Body of pancreas (tissue), 4 donors: ENCODE measurements at regions not wholly inside any gene's neighbourhood (a gene's known extent, or its start where the extent isn't known, plus 50 kb on each side); places are given as distances from the start of the nearest gene placed in this dataset.

Experiments
- POLR2A ChIP-seq, 3 donors: fragments of 450-650 bp; IDR thresholded peaks; one replicate each; pipeline ENCODE4 v1.6.1; 2016; ENCODE audit warnings: antibody characterized with exemption in 3 of 3, mild to moderate bottlenecking in 2 of 3
- TF ChIP-seq, protein P1 (sequence below), 7 experiments: fragments of 450-650 bp in 4 of 7; fragments of 200-600 bp in 3 of 7; sonication (generic) in 3 of 7; IDR thresholded peaks; one replicate each; pipeline ENCODE4 v1.5.1; 2016 to 2019; ENCODE audit warnings: antibody characterized with exemption in 7 of 7

GRCh38 chr13:85535316-85536084 is 263.7 kb downstream of the SLITRK6 start:
- no peak for TF ChIP-seq POLR2A (IDR thresholded peaks at IDR 0.05)
- TF ChIP-seq, protein P1, sequence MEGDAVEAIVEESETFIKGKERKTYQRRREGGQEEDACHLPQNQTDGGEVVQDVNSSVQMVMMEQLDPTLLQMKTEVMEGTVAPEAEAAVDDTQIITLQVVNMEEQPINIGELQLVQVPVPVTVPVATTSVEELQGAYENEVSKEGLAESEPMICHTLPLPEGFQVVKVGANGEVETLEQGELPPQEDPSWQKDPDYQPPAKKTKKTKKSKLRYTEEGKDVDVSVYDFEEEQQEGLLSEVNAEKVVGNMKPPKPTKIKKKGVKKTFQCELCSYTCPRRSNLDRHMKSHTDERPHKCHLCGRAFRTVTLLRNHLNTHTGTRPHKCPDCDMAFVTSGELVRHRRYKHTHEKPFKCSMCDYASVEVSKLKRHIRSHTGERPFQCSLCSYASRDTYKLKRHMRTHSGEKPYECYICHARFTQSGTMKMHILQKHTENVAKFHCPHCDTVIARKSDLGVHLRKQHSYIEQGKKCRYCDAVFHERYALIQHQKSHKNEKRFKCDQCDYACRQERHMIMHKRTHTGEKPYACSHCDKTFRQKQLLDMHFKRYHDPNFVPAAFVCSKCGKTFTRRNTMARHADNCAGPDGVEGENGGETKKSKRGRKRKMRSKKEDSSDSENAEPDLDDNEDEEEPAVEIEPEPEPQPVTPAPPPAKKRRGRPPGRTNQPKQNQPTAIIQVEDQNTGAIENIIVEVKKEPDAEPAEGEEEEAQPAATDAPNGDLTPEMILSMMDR (IDR thresholded peaks at IDR 0.05): no peak
